Peyer's patch (tissue), 4 donors: ENCODE measurements at regions not wholly inside any gene's neighbourhood (a gene's known extent, or its start where the extent isn't known, plus 50 kb on each side); places are given as distances from the start of the nearest gene placed in this dataset.

Experiments
- DNase-seq, 3 donors: peaks; one replicate each; pipeline ENCODE4 v3.0.0-alpha.2; 2017 to 2019
- H3K27ac ChIP-seq, 4 donors: fragments of 200-600 bp; sonication (generic); one replicate each; pipeline ENCODE4 v1.5.1; 2016 to 2019
- H3K27me3 ChIP-seq, 2 donors: fragments of 200-600 bp; sonication (generic); one replicate each; pipeline ENCODE4 v1.5.1; 2019
- H3K36me3 ChIP-seq, 3 donors: fragments of 200-600 bp; sonication (generic); one replicate each; pipeline ENCODE4 v1.5.1; 2016 to 2019
- H3K4me1 ChIP-seq, 4 donors: fragments of 200-600 bp; sonication (generic); one replicate each; pipeline ENCODE4 v1.5.1; 2016 to 2019
- H3K4me3 ChIP-seq, 4 donors: fragments of 200-600 bp; sonication (generic); 1 replicate in 3 of 4; 2 replicates in 1 of 4; pipeline ENCODE4 v1.5.1; 2016 to 2019; ENCODE audit warnings: mild to moderate bottlenecking in 1 of 4
- H3K9me3 ChIP-seq, 4 donors: fragments of 200-600 bp; sonication (generic); one replicate each; pipeline ENCODE4 v1.5.1; 2016 to 2019; ENCODE audit warnings: mild to moderate bottlenecking in 1 of 4
- CTCF ChIP-seq, 6 experiments: fragments of 450-650 bp in 4 of 6; fragments of 200-600 bp in 2 of 6; sonication (generic) in 1 of 6; IDR thresholded peaks; one replicate each; pipeline ENCODE4 v1.5.1; 2017 to 2019; ENCODE audit warnings: antibody characterized with exemption in 6 of 6, mild to moderate bottlenecking in 3 of 6, moderate library complexity in 1 of 6
- POLR2A ChIP-seq, 2 donors: fragments of 450-650 bp; IDR thresholded peaks; one replicate each; pipeline ENCODE4 v1.5.1; 2017; ENCODE audit warnings: antibody characterized with exemption in 2 of 2, mild to moderate bottlenecking in 2 of 2, moderate library complexity in 2 of 2

- DNase-seq = no peak
- TF ChIP-seq POLR2A (IDR thresholded peaks at IDR 0.05) = no peak
- no peak for TF ChIP-seq CTCF (IDR thresholded peaks at IDR 0.05)
- H3K4me3 ChIP-seq = no peak overlapping the region
- no peaks in the 10 kb centered on the region for H3K36me3 ChIP-seq
- no peaks in the 10 kb centered on the region for H3K4me1 ChIP-seq
- H3K27ac ChIP-seq = no peak overlapping the region
- H3K9me3 ChIP-seq = no peaks in the 10 kb centered on the region
- H3K27me3 ChIP-seq = no peaks in the 10 kb centered on the region
These were observed 623.8 kb upstream of the LCORL start for GRCh38 chr4:18645351-18645750.

GRCh38 chr4:18641334-18641733 lies 619.8 kb upstream of the LCORL start:
- H3K27me3 ChIP-seq = no peaks in the 10 kb centered on the region
- TF ChIP-seq POLR2A (IDR thresholded peaks at IDR 0.05) = no peak
- TF ChIP-seq CTCF (IDR thresholded peaks at IDR 0.05) = no peak

GRCh38 chr4:18638031-18638430 lies 616.5 kb upstream of the LCORL start:
- no peaks in the 10 kb centered on the region for H3K9me3 ChIP-seq
- no peak for DNase-seq
- no peak overlapping the region for H3K4me3 ChIP-seq
- H3K27me3 ChIP-seq = no peaks in the 10 kb centered on the region
- TF ChIP-seq CTCF (IDR thresholded peaks at IDR 0.05) = no peak
- TF ChIP-seq POLR2A (IDR thresholded peaks at IDR 0.05) = no peak
- no peak overlapping the region for H3K27ac ChIP-seq
- H3K36me3 ChIP-seq = no peaks in the 10 kb centered on the region
- H3K4me1 ChIP-seq = no peaks in the 10 kb centered on the region

More at GRCh38 chr4:18641334-18641733, 619.8 kb upstream of the LCORL start:
- Histone ChIP-seq H3K36me3 (no peaks in the 10 kb centered on the region), H3K4me3 (no peak overlapping the region), H3K4me1 (no peaks in the 10 kb centered on the region), H3K27ac (no peak overlapping the region), H3K9me3 (no peaks in the 10 kb centered on the region)
- DNase-seq = no peak

- no peaks in the 10 kb centered on the region for H3K4me1 ChIP-seq
- H3K9me3 ChIP-seq = no peaks in the 10 kb centered on the region
- H3K27me3 ChIP-seq = no peaks in the 10 kb centered on the region
- H3K4me3 ChIP-seq = no peak overlapping the region
- H3K36me3 ChIP-seq = no peaks in the 10 kb centered on the region
- no peak overlapping the region for H3K27ac ChIP-seq
- TF ChIP-seq POLR2A (IDR thresholded peaks at IDR 0.05) (no peak), CTCF (IDR thresholded peaks at IDR 0.05) (no peak)
- DNase-seq = no peak
These were observed 614.5 kb upstream of the LCORL start for GRCh38 chr4:18636001-18636585.

- DNase-seq = no peak
- Histone ChIP-seq H3K36me3 (no peaks in the 10 kb centered on the region), H3K27ac (no peak overlapping the region), H3K9me3 (peaks cover 0 to 3% (median 0%) of the 10 kb centered on the region in 4 donors), H3K4me3 (no peak overlapping the region), H3K4me1 (no peaks in the 10 kb centered on the region), H3K27me3 (no peaks in the 10 kb centered on the region)
- TF ChIP-seq POLR2A (IDR thresholded peaks at IDR 0.05) = no peak
- no peak for TF ChIP-seq CTCF (IDR thresholded peaks at IDR 0.05)
These were observed 614.0 kb upstream of the LCORL start for GRCh38 chr4:18635531-18635930.

GRCh38 chr4:18631586-18631985 lies 610.0 kb upstream of the LCORL start:
- Histone ChIP-seq H3K27ac (no peak overlapping the region), H3K9me3 (peaks cover 0 to 3% (median 0%) of the 10 kb centered on the region in 4 donors), H3K4me1 (no peaks in the 10 kb centered on the region), H3K27me3 (no peaks in the 10 kb centered on the region), H3K36me3 (no peaks in the 10 kb centered on the region), H3K4me3 (no peak overlapping the region)
- DNase-seq = no peak
- TF ChIP-seq CTCF (IDR thresholded peaks at IDR 0.05) = no peak
- no peak for TF ChIP-seq POLR2A (IDR thresholded peaks at IDR 0.05)
